Esophagus mucosa (tissue), 1 donor: ENCODE measurements at regions not wholly inside any gene's neighbourhood (a gene's known extent, or its start where the extent isn't known, plus 50 kb on each side); places are given as distances from the start of the nearest gene placed in this dataset.
A peak's percentile ranks its signal among the peaks of the same experiment; 100 is the strongest.

ENCODE experiments used
- ATAC-seq: fragments of 200-7000 bp; cut with Tn5 transposase; one replicate; pipeline ENCODE4 v1.9.1; 2020
- donor health status: DM: yes; HTN: yes; CAD: no.

DNA sequence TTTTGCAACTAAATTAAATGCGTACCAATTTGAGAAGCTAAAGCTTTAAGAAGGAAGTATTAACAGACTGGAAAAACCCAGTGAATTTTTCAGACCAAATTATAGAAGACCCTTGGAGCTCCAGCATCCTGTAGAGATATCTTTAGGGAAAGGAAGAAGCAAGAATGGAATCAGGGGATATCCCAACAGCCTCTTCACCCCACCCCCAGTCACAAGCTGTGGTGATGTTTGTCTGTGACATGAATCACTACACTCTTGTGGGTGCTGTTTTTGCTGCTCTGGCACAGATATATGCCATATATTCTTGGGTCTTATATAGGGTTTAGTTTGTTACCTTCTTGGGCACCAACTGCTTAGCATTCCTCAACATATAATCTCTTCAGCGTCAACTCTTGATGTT, 78.5 kb upstream of the BCL6 start:
- ATAC-seq, result no peak

DNA sequence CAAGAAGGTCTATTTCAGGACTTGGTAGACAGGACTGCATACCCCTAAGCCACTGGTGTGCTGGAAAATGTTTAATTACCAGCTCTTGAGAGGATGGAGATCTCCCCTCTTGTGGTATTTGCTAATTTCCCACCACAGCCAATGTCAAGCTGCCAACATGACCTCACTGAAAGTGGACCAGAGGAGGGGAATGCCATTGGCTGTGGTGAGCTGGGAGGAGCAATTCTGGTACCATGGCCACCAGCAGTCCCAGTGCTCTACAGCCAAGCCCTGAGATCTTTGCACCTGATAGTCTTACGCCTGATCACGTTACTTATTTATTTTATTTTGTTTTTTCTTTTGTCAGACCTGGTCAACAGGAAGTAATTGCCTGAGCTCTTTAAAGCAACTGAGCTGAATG, 82.5 kb upstream of the BCL6 start:
- no peak for ATAC-seq

DNA sequence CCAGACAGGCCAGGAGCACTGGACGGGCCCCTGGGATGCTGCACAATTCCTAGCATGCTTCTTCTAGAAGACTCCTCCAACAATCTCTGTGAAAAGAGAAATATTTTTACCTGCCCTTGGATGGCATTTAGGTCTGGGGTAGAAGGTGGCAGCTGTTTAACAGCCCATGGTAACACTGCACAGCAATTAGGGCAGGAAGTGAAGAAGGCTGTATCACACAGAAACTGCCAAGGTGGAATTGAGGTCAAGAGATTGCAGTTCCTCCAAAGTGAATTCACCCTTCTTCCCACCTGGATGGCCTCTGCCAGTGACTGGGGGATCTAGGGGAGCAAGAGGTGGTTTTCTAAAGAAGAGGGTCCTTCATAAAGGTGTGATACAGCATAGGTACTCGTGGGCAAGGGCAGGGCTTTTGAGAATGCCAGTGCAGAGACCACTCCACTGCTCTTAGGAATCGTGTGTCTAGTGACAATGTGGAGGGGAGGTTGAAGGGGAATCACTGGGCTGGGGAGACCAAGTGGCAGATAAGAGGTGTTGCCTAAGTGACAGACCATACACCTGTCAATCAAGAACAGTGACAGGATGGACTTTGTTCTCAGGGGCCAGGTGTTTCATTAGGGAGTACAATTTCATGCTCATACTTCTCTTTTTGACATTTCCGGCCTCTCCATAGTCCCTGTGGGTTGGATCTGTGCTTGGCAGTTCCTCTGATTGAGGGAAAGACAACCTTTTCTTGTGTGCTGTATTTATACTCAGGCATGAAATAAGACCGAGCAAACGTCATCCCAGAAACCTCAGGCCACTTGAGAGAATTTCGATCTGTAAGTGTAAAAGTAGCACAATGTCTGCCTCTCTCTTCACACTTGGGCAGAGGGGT, 83.5 kb upstream of the BCL6 start:
- no peak for ATAC-seq

DNA sequence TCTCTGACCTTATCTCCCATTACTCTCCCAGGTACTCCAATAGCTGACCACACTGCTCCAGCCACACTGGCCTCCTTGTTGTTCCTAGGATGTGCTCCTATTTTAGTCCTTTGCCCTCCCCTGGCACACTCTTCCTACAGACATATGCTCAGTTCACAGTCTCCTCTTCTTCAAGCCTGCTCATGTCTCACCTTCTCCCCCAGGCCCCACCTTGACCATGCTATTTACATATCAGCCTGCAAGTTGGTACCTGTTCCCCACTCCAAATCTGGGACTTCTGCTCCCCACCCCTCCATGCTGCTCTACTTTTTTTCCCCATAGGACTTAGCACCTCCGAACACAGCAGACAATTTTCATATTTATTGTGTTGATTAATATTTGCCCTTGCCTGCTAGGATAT, 84.9 kb upstream of the BCL6 start:
- ATAC-seq, result peak; percentile 64

DNA sequence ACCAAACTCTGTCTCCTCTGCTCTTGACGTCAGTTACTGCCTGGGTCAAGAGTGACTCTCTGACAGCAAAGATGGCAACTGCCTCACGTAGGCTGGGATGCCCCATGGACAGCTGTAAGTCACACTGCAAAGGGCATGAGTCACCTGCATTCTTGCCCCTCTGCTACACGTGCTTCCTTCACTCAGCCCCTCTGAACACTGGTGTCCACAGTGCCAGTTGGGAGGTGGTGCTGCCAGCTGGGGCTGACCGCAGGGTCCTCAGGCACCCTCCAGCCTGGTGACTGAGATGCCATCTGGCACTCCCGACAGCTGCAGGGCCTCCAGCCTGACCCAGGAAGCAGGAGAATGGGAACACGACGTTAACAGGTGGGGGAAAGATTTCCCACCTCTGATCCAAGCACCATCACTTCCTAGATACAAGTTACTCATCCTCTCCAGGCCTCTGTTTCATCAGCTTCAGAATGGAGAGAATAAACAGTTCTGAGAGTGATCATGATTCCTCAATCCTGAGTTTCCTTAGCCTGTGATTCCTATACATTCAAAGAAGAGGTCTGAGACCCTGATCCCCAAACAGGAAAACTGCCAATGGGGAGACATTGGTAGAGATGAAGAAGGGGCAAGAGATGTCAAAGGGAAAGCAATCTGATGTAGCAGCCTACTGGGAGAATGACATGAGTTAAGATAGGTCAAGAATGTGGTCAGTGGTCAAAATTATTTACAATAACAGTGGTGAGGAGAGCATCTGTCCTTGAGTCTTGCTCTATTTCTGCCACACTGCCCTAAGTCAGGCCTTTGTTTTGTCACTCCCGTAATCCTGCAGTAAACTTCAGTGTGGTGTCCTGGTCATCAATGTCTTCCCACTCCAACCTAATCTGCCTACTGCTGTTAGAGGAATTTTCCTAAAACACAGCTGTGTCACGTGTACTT, 86.1 kb upstream of the BCL6 start:
- ATAC-seq, result peak; percentile 24

DNA sequence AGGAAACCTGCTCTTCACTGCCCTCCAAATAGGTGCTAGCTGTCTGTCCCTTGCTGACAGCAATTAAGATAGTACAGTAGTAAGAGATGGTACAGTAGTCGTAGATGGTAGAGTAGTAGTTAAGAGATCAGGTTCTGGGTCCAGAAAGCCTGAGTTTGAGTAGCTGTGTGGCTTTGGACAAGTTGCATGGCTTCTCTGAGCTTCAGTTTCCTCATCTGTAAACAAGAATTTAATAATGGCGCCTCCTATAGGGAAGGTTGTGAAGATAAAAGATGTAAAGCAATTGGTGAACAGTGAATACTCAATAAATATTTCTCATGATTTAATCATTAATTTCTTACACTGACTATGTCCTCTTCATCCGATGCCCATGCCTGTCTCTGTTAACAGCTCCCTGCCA, 86.9 kb upstream of the BCL6 start:
- ATAC-seq, result no peak

DNA sequence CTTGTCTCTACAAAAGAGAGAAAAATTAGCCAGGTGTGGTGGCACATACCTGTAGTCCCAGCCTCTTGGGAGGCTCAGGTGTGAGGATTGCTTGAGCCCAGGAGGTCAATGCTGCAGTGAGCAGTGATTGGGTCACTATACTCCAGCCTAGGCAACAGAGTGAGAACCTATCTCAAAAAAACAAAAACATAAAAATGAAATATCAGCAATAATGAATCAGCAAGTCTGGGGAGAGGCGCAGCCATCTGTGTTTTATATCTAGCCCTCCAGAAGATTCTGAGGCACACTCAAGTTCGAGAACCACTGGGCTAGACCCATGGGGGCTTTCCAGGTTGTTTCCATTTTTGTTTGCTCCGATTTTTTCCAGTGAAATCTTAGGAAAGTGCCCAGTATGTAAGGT, 88.1 kb upstream of the BCL6 start:
- ATAC-seq, result no peak

DNA sequence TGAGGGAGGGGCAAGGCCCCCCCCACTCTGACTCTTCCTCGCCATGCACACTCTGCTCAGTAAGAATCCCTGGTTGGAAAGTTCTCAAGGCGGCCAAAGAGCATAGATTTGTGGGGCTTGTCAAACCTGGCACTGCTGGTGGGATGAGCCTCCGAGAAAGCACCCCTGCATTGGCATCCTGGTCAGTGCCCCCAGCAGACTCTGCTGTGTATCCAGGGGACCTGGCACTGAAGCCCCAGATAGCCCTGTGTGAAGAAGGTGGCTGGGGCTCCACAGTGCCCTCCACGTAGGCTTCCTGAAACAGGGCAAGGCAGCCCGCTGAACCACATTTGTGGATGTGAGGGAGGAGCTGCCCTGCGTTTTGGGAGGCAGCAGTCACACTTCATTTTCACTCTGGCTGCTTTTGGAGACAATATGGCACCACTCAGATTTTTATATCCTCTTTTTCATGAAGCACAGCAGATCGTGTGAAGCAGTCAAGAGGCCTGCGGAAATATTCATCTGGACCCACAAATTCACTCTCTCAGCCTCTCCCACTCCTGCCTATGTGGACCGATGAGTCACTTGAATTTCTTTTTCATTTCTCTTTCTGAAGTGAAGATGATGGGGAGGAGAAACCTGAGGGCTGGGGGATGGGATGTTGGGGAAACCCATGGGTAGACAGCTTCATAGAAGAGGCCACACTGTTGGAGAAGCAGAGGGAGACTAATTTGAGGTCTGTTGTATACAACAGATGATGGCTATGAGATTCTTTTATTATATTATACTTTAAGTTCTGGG, 88.7 kb upstream of the BCL6 start:
- ATAC-seq, result no peak

DNA sequence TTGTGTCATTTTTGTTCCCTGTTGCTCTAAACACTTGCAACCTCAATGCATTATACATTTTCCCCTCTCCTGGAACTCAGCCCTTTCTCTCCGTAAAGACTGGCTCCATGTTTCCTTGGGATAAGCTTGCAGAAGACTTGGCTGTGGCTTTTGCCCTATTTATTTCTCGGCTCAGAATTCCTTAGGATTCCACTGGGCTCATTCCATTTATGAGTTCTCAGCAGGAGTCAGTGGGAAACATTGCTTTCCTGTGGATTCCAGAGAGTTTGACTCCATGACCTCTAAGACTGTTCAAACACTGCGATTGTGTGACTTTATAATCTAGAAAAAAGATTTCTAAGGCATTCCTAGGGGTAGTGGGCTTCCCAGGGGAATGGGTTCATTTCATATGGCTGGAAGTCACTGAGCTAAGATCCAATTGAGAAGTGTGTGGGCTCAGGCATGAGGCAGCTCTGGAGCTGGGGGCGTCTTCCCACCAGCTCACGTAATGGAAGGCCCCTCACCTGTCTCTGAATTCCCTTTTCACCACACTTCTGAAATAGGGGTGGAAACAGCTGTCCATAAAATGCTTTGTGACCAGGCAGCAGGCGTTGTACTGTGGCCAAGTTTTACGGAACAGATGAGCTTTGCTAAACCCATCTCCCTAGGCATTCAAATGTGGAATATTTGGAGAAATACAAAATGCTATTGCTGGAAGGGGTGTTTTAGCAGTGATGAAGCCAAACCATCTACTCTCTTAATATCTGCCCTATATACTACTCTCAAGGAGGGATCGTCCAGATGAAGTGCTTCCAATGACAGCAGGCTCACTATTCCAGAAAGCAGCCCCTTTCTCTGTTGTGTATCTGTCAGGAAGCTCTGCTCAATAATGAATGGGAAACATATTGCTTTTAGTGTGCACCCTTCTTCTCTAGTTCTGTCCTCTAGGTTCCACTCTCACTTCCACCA, 91.8 kb upstream of the BCL6 start:
- no peak for ATAC-seq

DNA sequence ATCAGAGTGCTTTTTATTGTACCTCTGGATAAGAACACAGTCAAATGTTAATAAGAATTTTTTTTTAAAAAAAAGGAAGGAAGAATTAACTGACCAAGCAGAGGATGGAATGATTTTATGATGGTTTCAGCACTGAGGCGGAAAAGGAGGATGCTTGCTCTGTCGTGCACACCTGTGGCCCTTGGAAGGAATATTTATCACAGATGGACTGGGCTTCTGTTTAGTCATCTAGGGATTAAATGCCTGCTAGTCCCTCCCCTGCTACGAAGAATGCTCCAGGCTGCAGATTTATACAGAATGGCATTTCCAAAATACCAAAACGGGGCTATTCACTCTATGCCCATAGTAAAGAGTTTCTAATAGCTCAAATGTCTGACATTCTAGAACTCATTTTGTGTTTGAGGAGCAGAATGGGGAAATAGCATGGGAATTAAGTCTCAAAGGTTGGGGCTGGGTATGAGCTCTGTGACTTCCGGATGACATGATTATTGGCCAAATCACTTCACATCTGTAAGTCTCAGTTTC, 92.8 kb upstream of the BCL6 start:
- no peak for ATAC-seq

DNA sequence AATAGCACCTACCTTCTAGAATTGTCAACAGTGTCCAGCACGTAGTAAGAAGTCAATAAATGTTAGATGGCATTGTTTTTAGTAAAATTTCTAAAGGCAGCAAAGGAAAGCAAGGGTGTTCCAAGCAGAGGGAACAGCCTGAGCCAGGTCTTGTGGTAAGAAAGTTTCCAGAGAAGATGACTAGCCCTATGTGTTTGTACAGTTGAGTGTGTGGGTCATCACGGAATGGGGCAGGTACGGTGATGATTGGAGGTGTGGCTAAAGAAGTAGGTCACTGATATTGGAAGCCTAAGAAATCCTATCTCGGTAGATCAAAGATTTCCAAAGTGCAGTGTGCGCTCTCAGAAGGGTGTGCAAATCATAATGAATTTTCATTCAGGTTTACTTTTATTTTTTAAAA, 94.2 kb upstream of the BCL6 start:
- ATAC-seq, result no peak

DNA sequence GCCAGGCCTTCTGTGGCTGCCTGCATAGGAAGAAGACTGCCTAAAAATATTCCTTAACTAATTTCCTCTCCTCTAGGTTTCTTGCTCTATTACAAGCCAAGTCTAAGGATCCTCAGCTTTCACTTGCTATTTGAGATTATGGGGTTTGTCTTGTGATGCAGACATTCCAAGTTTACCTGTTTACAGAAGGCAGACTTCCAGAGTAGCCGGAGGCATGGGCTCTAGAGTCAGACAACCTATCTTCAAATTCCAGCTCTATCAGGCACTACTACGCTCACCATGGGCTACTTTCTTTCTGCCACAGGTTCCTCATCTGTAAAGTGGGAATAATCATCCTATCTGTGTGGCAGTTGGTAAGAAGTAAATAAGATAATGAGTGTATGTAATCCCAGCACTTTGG, 95.6 kb upstream of the BCL6 start:
- no peak for ATAC-seq

DNA sequence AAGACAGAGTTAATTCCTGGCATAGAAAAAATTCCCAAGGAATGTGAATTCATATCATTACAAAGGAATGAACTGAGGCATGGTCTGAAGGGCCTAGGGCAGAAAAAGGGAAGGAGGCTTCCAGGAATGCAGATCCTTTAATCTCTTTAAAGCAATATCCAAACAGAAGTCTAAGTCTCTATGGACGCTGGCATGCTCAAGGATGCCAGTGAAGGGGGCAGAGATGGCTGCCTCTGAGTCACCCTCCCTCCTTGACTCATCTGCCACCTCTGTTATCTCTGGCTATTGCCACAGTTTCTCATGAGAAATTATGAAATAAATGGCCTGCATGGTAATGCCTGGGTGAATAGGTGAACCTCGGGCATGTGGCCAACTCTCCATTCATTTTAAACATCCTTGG, 96.3 kb upstream of the BCL6 start:
- peak; percentile 95 for ATAC-seq

DNA sequence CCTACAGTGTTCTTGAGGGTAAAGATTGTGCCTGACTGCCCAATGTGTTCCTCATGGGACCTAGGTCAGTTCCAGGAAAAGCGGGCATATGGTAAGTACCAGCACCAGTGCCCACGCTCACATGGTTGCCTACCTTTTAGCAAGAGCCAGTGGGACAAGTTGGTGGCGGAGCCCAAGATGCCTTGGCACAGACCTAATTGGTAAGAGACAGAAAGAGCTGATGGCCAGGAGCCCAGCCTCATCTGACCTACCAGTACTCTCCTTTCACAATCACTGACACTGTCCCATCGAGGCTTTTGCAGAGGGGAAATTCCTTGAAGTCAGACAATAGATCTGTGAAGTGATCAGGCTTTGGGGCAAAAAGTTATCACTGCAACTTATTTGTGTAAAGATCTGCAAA, 98.4 kb upstream of the BCL6 start:
- no peak for ATAC-seq

DNA sequence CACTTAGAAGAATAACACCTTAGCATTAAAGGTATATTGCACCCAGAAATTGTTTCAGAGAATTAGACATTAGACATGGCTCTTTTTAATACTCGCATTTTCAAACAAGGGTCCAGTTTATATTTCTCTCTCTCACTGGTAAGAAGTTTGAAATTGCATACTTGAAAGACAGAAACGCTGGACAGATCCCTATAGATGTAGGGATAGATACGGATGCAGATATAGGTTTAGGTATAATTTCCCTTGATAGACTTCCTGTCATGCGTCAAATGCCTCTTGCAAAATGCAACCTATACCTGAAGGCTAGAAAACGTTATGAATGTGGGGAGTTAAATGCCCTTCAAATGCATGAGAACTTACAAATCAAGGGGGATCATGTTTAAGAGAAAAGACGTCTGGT, 99.4 kb upstream of the BCL6 start:
- no peak for ATAC-seq

DNA sequence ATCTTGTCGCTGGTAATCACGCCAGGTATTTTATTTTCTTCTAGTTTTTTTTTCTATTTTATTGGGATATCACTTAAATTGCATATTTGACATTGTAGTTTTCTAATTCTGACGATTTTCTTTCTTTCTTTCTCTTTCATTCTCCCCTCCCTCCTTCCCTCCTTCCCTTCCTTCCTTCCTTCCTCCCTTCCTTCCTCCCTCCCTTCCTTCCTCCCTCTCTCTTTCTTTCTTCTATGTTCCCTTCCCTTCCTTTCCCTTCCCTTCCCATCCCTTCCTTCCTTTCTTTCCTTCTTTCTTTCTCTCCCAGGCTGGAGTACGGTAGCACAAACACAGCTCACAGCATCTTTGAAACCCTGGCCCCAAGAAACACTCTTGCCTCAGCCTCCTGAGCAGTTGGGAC, 100.6 kb upstream of the BCL6 start:
- no peak for ATAC-seq

DNA sequence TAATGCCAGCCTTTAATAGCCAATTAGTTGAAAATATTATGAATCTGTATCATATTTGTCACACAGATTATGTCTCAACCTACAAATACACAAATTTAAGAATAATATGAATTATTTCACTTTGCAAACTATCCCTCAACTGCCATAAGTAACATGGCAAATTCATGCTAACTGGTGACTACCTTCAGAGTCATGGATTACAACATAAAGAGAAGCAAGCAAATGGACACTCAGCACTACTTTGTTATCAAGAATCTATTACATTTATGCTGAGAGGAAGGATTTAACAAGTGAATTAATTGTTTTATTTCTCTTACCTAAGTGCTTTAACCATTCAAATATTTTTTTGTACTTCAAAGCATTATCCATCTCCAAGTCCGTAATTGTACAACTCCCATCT, 103.1 kb upstream of the BCL6 start:
- no peak for ATAC-seq

DNA sequence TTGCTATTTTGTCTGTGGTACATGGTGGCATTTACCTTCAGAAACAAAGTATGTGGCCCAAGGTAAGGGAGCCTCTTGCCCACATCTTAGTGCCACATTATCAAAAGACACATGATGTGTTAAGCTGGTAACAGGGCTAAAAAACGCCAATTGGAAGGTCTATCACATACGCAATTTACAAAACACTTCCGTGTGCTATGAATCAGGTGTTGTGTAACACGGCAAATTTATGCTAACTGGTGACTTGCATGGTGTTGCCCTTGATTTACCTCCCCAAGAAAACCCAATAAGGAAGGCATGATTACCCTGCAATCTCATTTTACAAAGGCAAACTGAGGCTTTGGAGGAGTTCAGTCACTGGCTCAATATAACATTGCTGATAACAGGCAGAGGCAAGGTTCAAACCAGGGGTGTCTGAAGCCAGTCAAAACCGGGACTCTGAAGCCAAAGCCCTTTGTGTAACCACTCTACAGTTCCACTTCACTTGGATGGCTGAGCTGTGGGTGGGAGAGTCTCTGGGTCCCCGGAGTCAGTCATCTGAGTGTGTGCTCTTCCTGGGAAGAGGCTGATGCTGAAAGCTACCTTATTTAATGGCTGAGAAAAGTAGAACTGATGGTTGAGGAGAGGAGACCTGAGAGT, 103.9 kb upstream of the BCL6 start:
- ATAC-seq, result no peak

DNA sequence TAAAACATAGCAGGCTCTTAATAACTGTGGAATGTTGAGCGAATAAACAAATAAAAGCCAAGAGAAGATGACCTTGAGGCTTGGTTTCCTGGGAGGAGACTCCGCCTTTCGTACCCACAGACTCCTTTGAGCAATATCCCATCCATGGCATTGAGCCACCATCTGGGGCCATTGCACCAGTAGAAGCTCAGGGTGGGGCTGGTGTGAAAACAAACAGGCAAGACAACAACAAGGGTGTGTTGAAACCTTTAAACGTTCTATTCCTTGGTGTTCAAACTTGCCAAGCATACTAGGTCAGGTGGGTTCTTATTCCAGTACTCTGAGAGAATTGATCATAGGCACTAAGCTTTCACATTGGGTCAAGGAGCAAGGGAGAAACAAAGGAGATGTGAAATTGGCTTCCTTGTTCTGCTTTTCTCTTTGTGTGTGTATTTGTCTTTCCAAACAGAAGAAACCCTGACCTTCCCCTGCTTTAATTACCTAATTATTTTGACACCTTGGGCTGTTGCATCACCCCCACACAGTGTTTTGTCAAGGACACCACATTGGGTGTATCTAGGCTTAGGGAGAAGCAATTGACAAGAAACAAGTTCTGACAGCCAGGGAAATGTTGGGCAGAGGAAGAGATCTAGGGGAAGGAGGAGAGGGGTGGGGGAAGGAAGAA, 105.1 kb upstream of the BCL6 start:
- peak; percentile 79 for ATAC-seq
